ENCODE measurements at regions not wholly inside any gene's neighbourhood (a gene's known extent, or its start where the extent isn't known, plus 50 kb on each side); places are given as distances from the start of the nearest gene placed in this dataset.

GRCh38 chr3:24682141-24682547 lies 187.5 kb upstream of the THRB start:
- Mint-ChIP-seq H3K4me3 (ENCODE audit: low read depth, unreplicated experiment) (no peak overlapping the region), H3K9me3 (ENCODE audit: low read depth, unreplicated experiment) (peaks cover 4% of the 10 kb centered on the region), H3K27ac (ENCODE audit: unreplicated experiment) (no peak overlapping the region), H3K36me3 (ENCODE audit: insufficient read depth, unreplicated experiment) (no peaks in the 10 kb centered on the region), H3K4me1 (ENCODE audit: low read depth, unreplicated experiment) (peaks cover 20% of the 10 kb centered on the region), H3K27me3 (ENCODE audit: unreplicated experiment) (no peaks in the 10 kb centered on the region)
- CTCF ChIA-PET = no interaction called here
- BruUV-seq (replicated peaks) = no TSS peak
- no peak for DNase-seq
- intact Hi-C loops (cut with micrococcal nuclease; ENCODE audit: unreplicated experiment) = loop anchor here (2.0 to 10.0 kb wide), 3 partner anchors 495 to 793 kb away; no protein-coding TSS in a partner anchor
- TF ChIP-seq, protein P1, sequence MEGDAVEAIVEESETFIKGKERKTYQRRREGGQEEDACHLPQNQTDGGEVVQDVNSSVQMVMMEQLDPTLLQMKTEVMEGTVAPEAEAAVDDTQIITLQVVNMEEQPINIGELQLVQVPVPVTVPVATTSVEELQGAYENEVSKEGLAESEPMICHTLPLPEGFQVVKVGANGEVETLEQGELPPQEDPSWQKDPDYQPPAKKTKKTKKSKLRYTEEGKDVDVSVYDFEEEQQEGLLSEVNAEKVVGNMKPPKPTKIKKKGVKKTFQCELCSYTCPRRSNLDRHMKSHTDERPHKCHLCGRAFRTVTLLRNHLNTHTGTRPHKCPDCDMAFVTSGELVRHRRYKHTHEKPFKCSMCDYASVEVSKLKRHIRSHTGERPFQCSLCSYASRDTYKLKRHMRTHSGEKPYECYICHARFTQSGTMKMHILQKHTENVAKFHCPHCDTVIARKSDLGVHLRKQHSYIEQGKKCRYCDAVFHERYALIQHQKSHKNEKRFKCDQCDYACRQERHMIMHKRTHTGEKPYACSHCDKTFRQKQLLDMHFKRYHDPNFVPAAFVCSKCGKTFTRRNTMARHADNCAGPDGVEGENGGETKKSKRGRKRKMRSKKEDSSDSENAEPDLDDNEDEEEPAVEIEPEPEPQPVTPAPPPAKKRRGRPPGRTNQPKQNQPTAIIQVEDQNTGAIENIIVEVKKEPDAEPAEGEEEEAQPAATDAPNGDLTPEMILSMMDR (IDR thresholded peaks at IDR 0.05; ENCODE audit: unreplicated experiment) = no peak

GRCh38 chr3:24683090-24683489 lies 188.4 kb upstream of the THRB start:
- intact Hi-C loops (cut with micrococcal nuclease; ENCODE audit: unreplicated experiment) = loop anchor here (1.0 to 10.0 kb wide), 4 partner anchors 496 to 794 kb away; no protein-coding TSS in a partner anchor
- Mint-ChIP-seq H3K27ac (ENCODE audit: unreplicated experiment) (no peak overlapping the region), H3K4me3 (ENCODE audit: low read depth, unreplicated experiment) (no peak overlapping the region), H3K4me1 (ENCODE audit: low read depth, unreplicated experiment) (peaks cover 10% of the 10 kb centered on the region), H3K36me3 (ENCODE audit: insufficient read depth, unreplicated experiment) (no peaks in the 10 kb centered on the region), H3K9me3 (ENCODE audit: low read depth, unreplicated experiment) (peaks cover 4% of the 10 kb centered on the region), H3K27me3 (ENCODE audit: unreplicated experiment) (no peaks in the 10 kb centered on the region)
- DNase-seq = no peak
- TF ChIP-seq, protein P1 (IDR thresholded peaks at IDR 0.05; ENCODE audit: unreplicated experiment) = no peak
- BruUV-seq (replicated peaks) = no TSS peak
- CTCF ChIA-PET = interaction anchor here (1.6 kb wide), 1 partner anchor 497 kb away, joined by 13 read pairs; no protein-coding TSS in a partner anchor

DNA sequence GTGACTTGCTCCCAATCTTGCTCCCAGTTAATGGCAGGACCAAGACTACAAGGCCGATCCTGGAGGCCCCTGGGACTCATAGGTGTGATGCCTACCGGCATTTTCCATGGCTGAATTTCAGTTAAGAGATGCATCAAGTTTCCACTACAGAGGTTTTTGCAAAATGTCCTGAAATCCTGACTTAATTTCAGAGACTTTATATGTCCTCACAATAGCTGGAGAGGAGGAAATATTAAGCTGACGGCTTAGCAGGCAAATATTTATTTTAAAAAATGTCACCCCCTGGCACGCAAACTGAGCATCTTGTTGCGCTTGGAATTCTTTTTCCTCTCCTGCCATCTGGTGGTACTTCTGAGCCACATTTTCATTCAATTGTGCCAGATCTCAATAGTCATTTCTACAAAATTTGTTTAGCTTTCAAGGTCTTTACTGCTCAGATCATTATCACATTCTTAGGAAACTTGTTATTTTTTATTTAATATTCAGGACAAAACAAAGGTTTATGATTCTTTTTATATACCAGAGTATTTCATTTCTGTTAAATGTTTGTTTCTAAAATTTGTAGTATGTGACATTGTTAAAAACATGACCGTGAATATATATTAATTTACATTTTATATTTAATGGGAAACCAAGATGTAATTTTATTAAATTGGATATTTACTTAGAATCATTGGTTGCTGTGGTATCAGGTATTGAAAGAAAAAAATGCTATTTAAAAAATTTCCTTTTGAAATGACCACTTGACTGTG lies 189.2 kb upstream of the THRB start:
- intact Hi-C loops (cut with micrococcal nuclease; ENCODE audit: unreplicated experiment) = loop anchor here (1.0 to 10.0 kb wide), 4 partner anchors 497 to 795 kb away; no protein-coding TSS in a partner anchor
- DNase-seq = peak; percentile 35
- H3K9me3 Mint-ChIP-seq (ENCODE audit: low read depth, unreplicated experiment) = peaks cover 4% of the 10 kb centered on the region
- CTCF ChIA-PET = interaction anchor here (0.5 to 1.6 kb wide), 4 partner anchors 417 to 609 kb away, joined by 3 to 13 read pairs (median 3); no protein-coding TSS in a partner anchor
- no peaks in the 10 kb centered on the region for H3K27me3 Mint-ChIP-seq (ENCODE audit: unreplicated experiment)
- TF ChIP-seq, protein P1 (IDR thresholded peaks at IDR 0.05; ENCODE audit: unreplicated experiment) = peak; percentile 45
- H3K4me1 Mint-ChIP-seq (ENCODE audit: low read depth, unreplicated experiment) = peaks cover 3% of the 10 kb centered on the region
- no peaks in the 10 kb centered on the region for H3K36me3 Mint-ChIP-seq (ENCODE audit: insufficient read depth, unreplicated experiment)
- H3K27ac Mint-ChIP-seq (ENCODE audit: unreplicated experiment) = no peak overlapping the region
- no TSS peak for BruUV-seq (replicated peaks)
- H3K4me3 Mint-ChIP-seq (ENCODE audit: low read depth, unreplicated experiment) = no peak overlapping the region

- Mint-ChIP-seq H3K27ac (ENCODE audit: unreplicated experiment) (no peak overlapping the region), H3K4me1 (ENCODE audit: low read depth, unreplicated experiment) (no peaks in the 10 kb centered on the region), H3K27me3 (ENCODE audit: unreplicated experiment) (no peaks in the 10 kb centered on the region), H3K4me3 (ENCODE audit: low read depth, unreplicated experiment) (no peak overlapping the region), H3K9me3 (ENCODE audit: low read depth, unreplicated experiment) (peaks cover 4% of the 10 kb centered on the region), H3K36me3 (ENCODE audit: insufficient read depth, unreplicated experiment) (no peaks in the 10 kb centered on the region)
- TF ChIP-seq, protein P1 (IDR thresholded peaks at IDR 0.05; ENCODE audit: unreplicated experiment) = no peak
- CTCF ChIA-PET = interaction anchor here (0.6 to 1.6 kb wide), 3 partner anchors 418 to 499 kb away, joined by 3 to 13 read pairs (median 3); no protein-coding TSS in a partner anchor
- BruUV-seq (replicated peaks) = no TSS peak
- intact Hi-C loops (cut with micrococcal nuclease; ENCODE audit: unreplicated experiment) = loop anchor here (10.0 kb wide), 1 partner anchor 620 kb away; no protein-coding TSS in a partner anchor
- DNase-seq = no peak
Observed at GRCh38 chr3:24684506-24685023, 189.9 kb upstream of the THRB start.

Measured in Calu3 (cell line).